Prostate gland (tissue), 2 donors: ENCODE measurements at regions not wholly inside any gene's neighbourhood (a gene's known extent, or its start where the extent isn't known, plus 50 kb on each side); places are given as distances from the start of the nearest gene placed in this dataset.

Experiments used
- POLR2AphosphoS5 ChIP-seq: sonication (generic); formaldehyde crosslinking; IDR thresholded peaks from one replicate; pipeline ENCODE4 v1.6.1; 2017; ENCODE audit warnings: antibody characterized with exemption
- TF ChIP-seq, protein P1 (sequence below), 4 experiments: fragments of 200-600 bp in 2 of 4; fragments of 450-650 bp in 2 of 4; sonication (generic) in 2 of 4; IDR thresholded peaks; 1 replicate in 3 of 4; 2 replicates in 1 of 4; pipeline ENCODE4 v1.5.1; 2016 to 2019; ENCODE audit warnings: antibody characterized with exemption in 4 of 4, mild to moderate bottlenecking in 2 of 4, moderate library complexity in 2 of 4

GRCh38 chr21:35749904-35750303 is 310.4 kb downstream of the SETD4 start:
- no peak for TF ChIP-seq POLR2AphosphoS5
- TF ChIP-seq, protein P1, sequence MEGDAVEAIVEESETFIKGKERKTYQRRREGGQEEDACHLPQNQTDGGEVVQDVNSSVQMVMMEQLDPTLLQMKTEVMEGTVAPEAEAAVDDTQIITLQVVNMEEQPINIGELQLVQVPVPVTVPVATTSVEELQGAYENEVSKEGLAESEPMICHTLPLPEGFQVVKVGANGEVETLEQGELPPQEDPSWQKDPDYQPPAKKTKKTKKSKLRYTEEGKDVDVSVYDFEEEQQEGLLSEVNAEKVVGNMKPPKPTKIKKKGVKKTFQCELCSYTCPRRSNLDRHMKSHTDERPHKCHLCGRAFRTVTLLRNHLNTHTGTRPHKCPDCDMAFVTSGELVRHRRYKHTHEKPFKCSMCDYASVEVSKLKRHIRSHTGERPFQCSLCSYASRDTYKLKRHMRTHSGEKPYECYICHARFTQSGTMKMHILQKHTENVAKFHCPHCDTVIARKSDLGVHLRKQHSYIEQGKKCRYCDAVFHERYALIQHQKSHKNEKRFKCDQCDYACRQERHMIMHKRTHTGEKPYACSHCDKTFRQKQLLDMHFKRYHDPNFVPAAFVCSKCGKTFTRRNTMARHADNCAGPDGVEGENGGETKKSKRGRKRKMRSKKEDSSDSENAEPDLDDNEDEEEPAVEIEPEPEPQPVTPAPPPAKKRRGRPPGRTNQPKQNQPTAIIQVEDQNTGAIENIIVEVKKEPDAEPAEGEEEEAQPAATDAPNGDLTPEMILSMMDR (IDR thresholded peaks at IDR 0.05): no peak
